ENCODE measurements at regions not wholly inside any gene's neighbourhood (a gene's known extent, or its start where the extent isn't known, plus 50 kb on each side); places are given as distances from the start of the nearest gene placed in this dataset.

DNA sequence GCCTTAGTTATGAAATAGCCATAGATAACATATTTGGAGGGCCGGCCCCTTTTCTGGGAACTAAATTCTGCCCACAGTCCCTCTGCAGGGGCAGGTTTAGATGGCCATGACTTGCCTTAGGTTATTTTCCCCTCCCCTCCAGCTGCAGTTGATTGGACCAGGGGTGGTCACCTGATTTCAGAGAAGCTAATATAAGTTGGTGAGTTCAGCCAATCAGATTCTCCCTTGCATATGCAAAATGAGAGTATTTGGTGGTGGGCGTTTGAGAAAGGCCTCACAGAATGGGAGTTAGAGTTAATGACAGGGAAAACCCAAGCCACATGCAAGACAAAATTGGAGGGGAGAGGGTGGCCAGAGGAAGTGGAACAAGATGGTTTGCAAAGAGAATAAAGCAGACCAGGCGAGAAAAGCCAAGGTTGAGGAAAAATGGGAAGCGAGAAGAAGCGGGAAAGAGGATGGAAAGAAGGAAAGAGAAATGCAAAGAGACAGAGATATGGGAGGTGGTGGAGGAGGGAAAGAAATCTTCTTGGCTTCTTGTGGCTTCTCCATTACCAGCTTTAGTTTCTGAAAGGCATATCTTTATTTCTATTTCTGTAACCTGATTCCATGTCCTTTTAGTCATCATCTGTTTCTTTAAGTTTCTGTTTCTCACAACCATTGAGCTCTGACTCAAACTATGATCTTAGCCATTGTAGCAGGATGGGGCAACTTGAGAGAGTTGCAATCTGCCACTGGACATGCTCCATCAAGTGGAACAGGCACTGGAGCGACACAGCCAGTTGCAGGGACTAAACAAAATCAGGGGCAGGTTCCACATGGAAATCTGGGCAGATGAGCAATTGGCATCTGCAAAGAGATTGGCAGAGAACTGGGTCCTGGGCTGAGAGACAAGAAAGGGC is 108.1 kb upstream of the SIX3 start:
- TF ChIP-seq, protein P1, sequence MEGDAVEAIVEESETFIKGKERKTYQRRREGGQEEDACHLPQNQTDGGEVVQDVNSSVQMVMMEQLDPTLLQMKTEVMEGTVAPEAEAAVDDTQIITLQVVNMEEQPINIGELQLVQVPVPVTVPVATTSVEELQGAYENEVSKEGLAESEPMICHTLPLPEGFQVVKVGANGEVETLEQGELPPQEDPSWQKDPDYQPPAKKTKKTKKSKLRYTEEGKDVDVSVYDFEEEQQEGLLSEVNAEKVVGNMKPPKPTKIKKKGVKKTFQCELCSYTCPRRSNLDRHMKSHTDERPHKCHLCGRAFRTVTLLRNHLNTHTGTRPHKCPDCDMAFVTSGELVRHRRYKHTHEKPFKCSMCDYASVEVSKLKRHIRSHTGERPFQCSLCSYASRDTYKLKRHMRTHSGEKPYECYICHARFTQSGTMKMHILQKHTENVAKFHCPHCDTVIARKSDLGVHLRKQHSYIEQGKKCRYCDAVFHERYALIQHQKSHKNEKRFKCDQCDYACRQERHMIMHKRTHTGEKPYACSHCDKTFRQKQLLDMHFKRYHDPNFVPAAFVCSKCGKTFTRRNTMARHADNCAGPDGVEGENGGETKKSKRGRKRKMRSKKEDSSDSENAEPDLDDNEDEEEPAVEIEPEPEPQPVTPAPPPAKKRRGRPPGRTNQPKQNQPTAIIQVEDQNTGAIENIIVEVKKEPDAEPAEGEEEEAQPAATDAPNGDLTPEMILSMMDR (IDR thresholded peaks at IDR 0.05; ENCODE audit: borderline replicate concordance, extremely low read depth, low read length, poor library complexity, severe bottlenecking) = no peak
- TF ChIP-seq EZH2 (IDR thresholded peaks at IDR 0.05; ENCODE audit: borderline replicate concordance, low read depth, low read length, severe bottlenecking) = no peak
